ENCODE measurements at regions not wholly inside any gene's neighbourhood (a gene's known extent, or its start where the extent isn't known, plus 50 kb on each side); places are given as distances from the start of the nearest gene placed in this dataset.

DNA sequence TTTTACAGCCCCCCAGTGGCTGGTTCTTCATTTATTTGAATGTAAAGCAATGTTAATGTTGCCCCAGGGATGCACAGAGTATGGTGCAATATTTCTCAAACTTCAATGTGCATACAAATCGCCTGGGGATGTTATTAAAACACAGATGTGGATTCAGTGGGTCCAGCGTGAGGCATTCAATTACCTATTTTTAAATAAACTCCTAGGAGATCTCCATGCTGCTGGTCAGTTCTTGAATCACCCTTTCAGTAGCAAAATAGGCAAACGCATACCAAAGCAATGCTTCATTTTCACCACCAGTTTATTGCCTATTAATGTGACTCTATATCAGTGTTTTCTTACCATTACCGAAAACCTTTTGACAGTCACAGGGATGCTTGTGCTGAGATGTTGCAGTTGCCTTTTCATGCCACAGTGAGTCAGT, 530.7 kb downstream of the CBLN2 start:
- ATAC-seq (no peak), DNase-seq (ENCODE audit: low spot score) (no peak)
- Mint-ChIP-seq H3K27me3 (ENCODE audit: low read depth) (peaks cover 3% of the 10 kb centered on the region; the same call in 1 of the 2 replicates), H3K4me3 (no peak overlapping the region), H3K4me1 (peaks cover 9% of the 10 kb centered on the region), H3K9me3 (peaks cover 30% of the 10 kb centered on the region), H3K36me3 (no peaks in the 10 kb centered on the region; the same call in none of the 2 replicates), H3K27ac (no peak overlapping the region)
- TF ChIP-seq JAZF1 (CRISPR knock-in tag; IDR thresholded peaks at IDR 0.05), result no peak
- no peak for TF ChIP-seq IRF2 (CRISPR knock-in tag; IDR thresholded peaks at IDR 0.05; ENCODE audit: borderline replicate concordance, low read depth)
- TF ChIP-seq, protein P1, sequence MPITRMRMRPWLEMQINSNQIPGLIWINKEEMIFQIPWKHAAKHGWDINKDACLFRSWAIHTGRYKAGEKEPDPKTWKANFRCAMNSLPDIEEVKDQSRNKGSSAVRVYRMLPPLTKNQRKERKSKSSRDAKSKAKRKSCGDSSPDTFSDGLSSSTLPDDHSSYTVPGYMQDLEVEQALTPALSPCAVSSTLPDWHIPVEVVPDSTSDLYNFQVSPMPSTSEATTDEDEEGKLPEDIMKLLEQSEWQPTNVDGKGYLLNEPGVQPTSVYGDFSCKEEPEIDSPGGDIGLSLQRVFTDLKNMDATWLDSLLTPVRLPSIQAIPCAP (CRISPR knock-in tag; IDR thresholded peaks at IDR 0.05), result no peak
- no peak for TF ChIP-seq NFATC4 (CRISPR knock-in tag; IDR thresholded peaks at IDR 0.05)
- no peak for TF ChIP-seq EMX1 (CRISPR knock-in tag; IDR thresholded peaks at IDR 0.05)
- TF ChIP-seq, protein P2, sequence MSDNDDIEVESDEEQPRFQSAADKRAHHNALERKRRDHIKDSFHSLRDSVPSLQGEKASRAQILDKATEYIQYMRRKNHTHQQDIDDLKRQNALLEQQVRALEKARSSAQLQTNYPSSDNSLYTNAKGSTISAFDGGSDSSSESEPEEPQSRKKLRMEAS (CRISPR knock-in tag; IDR thresholded peaks at IDR 0.05), result no peak
- TF ChIP-seq, protein P3, sequence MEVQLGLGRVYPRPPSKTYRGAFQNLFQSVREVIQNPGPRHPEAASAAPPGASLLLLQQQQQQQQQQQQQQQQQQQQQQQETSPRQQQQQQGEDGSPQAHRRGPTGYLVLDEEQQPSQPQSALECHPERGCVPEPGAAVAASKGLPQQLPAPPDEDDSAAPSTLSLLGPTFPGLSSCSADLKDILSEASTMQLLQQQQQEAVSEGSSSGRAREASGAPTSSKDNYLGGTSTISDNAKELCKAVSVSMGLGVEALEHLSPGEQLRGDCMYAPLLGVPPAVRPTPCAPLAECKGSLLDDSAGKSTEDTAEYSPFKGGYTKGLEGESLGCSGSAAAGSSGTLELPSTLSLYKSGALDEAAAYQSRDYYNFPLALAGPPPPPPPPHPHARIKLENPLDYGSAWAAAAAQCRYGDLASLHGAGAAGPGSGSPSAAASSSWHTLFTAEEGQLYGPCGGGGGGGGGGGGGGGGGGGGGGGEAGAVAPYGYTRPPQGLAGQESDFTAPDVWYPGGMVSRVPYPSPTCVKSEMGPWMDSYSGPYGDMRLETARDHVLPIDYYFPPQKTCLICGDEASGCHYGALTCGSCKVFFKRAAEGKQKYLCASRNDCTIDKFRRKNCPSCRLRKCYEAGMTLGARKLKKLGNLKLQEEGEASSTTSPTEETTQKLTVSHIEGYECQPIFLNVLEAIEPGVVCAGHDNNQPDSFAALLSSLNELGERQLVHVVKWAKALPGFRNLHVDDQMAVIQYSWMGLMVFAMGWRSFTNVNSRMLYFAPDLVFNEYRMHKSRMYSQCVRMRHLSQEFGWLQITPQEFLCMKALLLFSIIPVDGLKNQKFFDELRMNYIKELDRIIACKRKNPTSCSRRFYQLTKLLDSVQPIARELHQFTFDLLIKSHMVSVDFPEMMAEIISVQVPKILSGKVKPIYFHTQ (CRISPR knock-in tag; IDR thresholded peaks at IDR 0.05), result no peak
- no peak for TF ChIP-seq CREM (CRISPR knock-in tag; IDR thresholded peaks at IDR 0.05)
- ChIA-PET CTCF (no interaction called here), POLR2A (no interaction called here)

- Mint-ChIP-seq H3K4me3 (no peak overlapping the region), H3K36me3 (peaks cover 15% of the 10 kb centered on the region), H3K4me1 (no peaks in the 10 kb centered on the region), H3K9me3 (peaks cover 46% of the 10 kb centered on the region), H3K27ac (no peak overlapping the region), H3K27me3 (ENCODE audit: low read depth) (peaks cover 3% of the 10 kb centered on the region)
- TF ChIP-seq ZSCAN18 (CRISPR knock-in tag; IDR thresholded peaks at IDR 0.05) (no peak), AFF4 (CRISPR knock-in tag; IDR thresholded peaks at IDR 0.05; ENCODE audit: borderline replicate concordance) (no peak), ZNF671 (CRISPR knock-in tag; IDR thresholded peaks at IDR 0.05) (no peak), ZNF138 (CRISPR knock-in tag; conservative IDR thresholded peaks at IDR 0.05) (no peak), CDX4 (CRISPR knock-in tag; IDR thresholded peaks at IDR 0.05; ENCODE audit: borderline replicate concordance) (no peak), ETV6 (CRISPR knock-in tag; IDR thresholded peaks at IDR 0.05) (no peak), RELA (CRISPR knock-in tag; IDR thresholded peaks at IDR 0.05; ENCODE audit: borderline replicate concordance) (no peak), RORB (CRISPR knock-in tag; IDR thresholded peaks at IDR 0.05) (no peak), CBFB (CRISPR knock-in tag; IDR thresholded peaks at IDR 0.05; ENCODE audit: low read depth) (no peak), KAT7 (CRISPR knock-in tag; IDR thresholded peaks at IDR 0.05; ENCODE audit: borderline replicate concordance) (no peak), TEAD4 (CRISPR knock-in tag; IDR thresholded peaks at IDR 0.05) (no peak), MLX (CRISPR knock-in tag; IDR thresholded peaks at IDR 0.05) (no peak), GABPB1 (CRISPR knock-in tag; IDR thresholded peaks at IDR 0.05) (no peak)
- TF ChIP-seq, protein P4, sequence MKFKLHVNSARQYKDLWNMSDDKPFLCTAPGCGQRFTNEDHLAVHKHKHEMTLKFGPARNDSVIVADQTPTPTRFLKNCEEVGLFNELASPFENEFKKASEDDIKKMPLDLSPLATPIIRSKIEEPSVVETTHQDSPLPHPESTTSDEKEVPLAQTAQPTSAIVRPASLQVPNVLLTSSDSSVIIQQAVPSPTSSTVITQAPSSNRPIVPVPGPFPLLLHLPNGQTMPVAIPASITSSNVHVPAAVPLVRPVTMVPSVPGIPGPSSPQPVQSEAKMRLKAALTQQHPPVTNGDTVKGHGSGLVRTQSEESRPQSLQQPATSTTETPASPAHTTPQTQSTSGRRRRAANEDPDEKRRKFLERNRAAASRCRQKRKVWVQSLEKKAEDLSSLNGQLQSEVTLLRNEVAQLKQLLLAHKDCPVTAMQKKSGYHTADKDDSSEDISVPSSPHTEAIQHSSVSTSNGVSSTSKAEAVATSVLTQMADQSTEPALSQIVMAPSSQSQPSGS (CRISPR knock-in tag; IDR thresholded peaks at IDR 0.05; ENCODE audit: borderline replicate concordance, low read depth), result no peak
- no peak for DNase-seq (ENCODE audit: low spot score)
- ATAC-seq, result no peak
- POLR2A ChIA-PET, result no interaction called here
- CTCF ChIA-PET, result no interaction called here
Measured at GRCh38 chr18:71998547-71999097, 545.5 kb downstream of the CBLN2 start.
